GM18517 (cell line): ENCODE measurements at regions not wholly inside any gene's neighbourhood (a gene's known extent, or its start where the extent isn't known, plus 50 kb on each side); places are given as distances from the start of the nearest gene placed in this dataset.
"Not testable (repeated sequence)": the region's sequence is repeated elsewhere in the genome, so short reads cannot be mapped to it uniquely, and the experiment has no call there.

Source experiments
- ATAC-seq: cut with Tn5 transposase; IDR thresholded peaks from one replicate; pipeline ENCODE4 v1.9.1; 2021; ENCODE audit warnings: mild to moderate bottlenecking, moderate library complexity; ENCODE audit not compliant: unreplicated experiment

DNA sequence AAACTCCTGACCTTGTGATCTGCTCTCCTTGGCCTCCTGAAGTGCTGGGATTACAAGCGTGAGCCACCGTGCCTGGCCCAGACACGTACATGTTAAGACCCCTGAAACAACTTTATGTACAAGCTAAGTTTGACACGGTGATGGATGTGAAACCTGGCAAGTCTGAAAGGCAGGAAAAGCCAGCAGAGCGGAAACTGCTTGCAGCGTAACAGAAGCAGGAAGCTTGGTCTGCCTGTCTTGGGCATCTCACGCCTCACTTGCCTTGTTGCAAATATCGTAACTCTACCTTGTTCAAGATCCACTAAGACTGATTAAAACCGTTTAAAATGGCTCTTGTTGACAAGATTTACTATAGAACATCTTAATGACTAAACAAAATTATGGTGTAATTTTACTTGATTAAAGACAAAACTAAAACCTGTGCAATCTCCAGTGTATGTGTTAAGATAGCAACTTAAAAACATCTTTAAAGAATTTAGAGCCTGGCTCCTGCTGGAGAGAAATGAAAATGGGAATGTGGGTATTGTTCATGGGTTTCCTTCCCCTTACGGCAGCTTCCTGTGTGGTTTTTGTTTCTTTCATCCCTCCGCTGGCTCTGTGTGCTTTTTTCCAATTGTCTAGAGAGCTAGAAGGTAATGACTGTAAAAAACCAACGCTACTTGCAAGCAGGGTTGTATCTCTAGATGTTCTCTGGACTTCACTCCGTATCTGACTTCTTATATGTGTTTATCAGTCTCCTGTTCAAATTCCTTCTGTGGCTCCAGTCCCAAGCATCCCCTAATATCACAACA lies 477.6 kb downstream of the XYLT1 start:
- ATAC-seq: no peak

DNA sequence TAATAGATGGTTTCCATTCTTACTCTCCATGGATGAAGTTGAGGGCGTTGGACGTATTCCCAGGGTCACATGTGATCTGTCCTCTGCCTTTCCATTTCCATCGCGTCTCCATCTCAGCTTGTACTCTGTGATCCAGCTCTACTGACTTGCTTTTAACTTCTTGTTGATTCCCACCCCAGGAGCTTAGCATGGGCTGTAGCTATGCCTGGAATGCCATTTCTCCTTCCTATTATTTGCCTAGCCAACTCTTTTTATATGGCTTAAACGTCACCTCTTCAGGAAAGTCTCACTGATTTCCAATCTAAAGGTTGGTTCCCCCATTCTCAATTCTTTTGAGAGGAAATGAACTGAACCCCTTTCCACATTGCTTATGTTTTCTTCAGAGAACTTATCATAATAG lies 475.9 kb downstream of the XYLT1 start:
- no peak for ATAC-seq

DNA sequence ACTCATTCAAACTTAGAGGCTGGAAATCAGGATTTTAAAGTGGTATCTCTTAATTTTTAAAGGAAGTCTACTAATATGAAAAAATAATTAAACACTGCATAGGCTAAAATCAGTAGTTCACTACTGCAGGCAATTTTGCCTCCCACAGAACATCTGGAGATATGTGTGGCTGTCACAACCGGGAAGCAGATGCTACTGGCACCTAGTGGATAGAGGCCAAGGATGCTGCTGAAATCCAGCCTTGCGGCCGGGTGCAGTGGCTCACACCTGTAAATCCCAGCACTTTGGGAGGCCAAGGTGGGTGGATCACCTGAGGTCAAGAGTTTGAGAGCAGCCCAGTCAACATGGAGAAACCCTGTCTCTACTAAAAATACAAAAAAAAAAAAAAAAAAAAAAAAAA lies 473.9 kb downstream of the XYLT1 start:
- no peak for ATAC-seq

DNA sequence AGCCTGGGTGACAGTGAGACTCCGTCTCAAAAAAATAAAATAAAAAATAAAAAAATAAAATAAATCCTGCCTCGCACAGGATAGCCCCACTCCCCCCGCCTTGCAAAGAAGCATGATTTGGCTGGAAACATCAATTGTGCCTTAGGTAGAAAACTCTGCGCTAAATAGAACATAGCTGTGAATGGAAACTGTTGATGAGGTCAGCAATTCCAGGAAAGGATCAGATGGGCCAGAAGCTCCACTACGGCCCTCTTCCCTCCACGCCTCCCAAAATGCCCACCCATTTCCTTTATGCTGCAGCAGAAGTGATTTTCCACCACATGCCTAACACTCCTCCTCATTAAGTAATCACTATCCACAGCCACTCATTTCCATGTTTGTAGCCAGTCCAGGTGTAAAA lies 473.4 kb downstream of the XYLT1 start:
- ATAC-seq: no peak

DNA sequence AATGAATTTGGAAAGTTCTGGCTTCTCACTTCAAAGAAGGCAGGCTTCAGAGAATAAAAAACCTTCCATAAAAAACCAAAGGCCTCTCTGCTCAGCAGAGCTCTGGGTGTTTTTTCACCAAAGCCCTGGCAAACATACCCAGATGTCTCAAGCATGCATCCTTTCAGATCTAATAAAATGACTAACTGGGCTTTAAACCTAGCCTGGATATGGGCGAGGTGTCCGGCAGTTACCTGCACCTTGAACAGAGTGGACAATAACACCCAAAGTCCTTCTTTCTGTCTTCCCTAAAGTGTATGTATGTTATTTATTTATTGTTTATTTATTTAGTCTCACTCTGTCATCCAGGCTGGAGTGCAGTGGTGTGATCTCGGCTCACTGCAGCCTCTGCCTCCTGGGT lies 469.3 kb downstream of the XYLT1 start:
- ATAC-seq: no peak

DNA sequence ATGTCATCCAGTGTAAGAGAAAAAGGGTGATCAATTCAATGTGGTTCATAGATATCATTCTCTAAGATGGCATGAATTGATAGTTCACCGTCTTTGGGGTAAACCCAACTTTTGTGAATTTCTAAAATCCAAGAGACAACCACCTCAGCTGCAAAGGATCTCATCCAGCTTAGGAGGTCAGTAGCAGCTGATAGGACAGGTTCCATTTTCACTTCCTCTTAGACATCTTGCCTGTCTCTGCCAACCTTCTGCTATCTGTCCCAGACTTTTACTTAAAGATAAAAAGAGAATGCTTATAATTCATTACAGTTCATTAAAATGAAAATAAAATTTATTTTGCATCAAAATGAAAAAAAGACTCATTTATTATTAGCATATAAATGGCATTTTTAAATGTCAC lies 468.2 kb downstream of the XYLT1 start:
- no peak for ATAC-seq

DNA sequence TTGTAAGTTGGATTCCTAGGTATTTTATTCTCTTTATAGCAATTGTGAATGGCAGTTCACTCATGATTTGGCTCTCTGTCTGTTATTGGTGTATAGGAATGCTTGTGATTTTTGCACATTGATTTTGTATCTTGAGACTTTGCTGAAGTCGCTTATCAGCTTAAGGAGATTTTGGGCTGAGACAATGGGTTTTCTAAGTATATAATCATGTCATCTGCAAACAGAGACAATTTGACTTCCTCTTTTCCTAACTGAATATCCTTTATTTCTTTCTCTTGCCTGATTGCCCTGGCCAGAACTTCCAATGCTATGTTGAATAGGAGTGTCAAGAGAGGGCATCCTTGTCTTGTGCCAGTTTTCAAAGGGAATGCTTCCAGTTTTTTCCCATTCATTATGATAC lies 464.8 kb downstream of the XYLT1 start:
- not testable (repeated sequence) for ATAC-seq

DNA sequence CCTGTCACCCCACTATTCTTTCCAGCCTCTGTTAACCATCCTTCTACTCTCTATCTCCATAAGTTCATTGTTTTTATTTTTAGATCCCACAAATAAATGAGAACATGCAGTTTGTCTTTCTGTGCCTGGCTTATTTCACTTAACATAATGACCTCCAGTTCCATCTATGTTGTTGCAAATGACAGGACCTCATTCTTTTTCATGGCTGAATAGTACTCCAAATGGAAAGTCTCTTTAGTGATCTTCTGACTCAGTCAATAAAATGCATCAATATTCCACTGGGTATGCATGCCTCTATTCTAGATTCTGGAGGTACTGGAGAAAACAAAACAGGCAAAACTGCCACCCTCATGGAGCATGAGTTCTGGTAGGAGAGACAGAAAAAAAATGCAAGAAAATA lies 459.0 kb downstream of the XYLT1 start:
- ATAC-seq: no peak

DNA sequence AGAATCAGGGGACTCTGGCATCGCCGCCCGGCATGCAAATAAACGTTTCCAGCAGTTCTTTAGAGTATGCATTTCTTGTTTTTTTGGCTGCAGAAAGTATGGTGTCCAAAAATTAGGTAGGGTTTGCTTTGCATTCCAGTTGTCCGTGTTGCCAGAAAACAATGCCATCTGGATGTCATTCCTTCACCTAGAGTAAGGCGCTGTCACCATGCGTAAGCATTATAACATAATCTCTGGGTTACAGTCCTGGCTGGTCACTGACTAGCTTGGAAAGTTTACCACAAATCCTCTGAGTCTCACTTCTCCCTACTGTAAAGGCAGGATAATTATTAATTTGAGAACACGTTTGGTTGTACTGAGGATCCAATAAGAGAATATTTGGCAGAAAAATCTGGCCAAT lies 457.7 kb downstream of the XYLT1 start:
- ATAC-seq: no peak

DNA sequence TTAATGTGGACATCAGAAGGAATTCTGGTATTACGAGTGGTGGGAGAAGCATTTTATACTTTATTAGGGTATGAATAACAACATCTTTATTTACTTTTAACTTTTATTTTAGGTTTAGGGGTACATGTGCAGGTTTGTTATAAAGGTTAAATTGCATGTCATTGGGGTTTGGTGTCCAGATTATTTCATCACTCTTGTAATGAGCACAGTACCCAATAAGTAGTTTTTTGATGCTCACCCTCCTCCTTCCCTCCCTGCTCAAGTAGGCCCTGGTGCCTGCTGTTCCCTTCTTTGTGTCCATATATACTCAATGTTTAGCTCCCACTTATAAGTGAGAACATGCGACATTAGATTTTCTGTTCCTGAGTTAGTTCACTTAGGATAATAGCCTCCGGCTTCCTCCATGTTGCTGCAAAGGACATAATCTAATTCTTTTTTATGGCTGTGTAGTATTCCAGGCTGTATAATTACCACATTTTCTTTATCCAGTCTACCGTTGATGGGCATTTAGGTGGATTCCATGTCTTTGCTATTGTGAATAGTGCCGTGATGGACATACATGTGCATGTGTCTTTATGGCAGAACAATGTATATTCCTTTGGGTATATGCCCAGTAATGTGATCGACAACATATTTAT lies 456.2 kb downstream of the XYLT1 start:
- ATAC-seq: no peak

DNA sequence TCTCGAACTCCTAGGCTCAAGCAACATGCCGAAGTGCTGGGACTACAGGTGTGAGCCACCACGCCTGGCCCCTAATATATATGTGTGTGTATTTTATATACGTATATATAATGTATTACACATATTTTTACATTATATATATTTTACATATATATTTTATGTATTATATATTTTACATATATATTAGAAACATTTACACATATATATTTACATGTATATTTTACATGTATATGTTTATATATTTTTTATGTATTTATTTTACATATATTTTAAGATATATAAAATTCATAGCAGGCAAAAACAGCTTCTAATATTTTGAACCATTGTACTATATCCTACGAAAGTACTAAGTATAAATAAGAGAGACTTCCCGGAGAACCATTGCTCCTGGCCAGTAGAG lies 455.1 kb downstream of the XYLT1 start:
- ATAC-seq: no peak

DNA sequence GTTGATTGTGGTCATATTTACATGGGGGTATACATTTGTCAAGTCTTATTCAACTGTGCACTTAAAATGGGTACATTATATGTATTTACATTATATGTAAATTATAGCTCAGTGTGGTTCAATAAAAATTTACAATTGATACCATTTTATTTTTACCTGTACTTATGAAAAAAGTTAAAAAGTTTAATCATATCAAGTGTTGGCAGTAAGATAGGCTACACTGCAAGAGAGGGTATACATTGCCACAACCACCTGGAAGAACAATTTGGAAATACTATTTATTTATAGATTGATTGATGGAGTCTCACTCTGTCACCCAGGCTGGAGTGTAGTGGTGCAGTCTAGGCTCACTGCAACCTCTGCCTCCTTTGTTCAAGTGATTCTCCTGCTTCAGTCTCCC lies 453.3 kb downstream of the XYLT1 start:
- ATAC-seq: no peak

DNA sequence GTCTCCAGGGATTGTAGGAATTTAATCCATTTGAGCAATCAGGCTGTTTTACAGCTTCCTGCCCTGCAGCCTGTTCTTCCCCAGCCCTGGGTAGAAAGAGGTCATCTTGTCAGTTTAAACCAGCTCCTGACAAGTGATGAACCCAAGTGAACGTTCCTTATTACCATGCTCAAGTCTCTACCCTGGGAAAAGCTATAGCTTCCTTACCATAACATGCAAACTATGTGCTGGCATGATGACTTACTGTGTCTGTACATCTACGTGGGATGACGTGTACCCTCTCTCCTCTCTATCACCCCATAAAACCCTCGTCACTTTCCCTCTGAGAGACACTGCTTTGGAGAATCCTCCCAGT lies 452.2 kb downstream of the XYLT1 start:
- no peak for ATAC-seq

DNA sequence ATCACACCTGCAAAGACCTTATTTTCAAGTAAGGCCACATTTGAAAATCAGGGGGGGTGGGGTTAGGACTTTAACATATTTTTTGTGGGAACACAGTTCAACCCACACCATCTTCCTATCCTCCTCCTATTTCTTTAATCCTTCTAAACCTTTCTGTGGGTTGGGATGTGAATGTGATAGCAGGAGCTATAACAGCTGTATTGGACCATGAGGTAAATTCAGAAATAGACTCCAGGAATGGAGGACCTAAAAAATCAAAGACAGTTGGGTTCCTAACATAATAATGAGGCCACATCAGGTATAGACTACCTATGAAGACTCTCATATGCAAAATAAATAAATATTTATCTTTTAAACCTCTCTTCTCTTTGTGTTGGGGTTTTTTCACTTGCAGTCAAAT lies 451.4 kb downstream of the XYLT1 start:
- no peak for ATAC-seq

DNA sequence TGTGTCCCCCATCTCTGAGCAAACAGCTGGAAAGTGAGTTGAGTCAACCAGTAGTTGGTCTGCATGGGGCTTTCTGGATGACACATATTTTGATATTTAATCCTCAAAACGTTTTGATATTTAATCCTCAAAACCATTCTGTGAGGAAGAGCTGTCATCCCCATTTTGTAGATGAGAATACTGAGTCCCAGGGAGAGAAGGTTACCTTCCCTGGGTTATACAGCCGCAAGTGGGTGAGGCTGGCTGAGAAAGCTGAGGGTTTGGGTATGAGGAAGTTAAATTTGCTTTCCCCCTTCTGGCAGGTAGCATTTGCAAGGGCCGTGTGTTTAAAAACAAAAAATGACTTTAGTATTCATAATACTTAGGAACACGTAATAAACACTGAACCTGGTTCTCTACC lies 447.2 kb downstream of the XYLT1 start:
- no peak for ATAC-seq

DNA sequence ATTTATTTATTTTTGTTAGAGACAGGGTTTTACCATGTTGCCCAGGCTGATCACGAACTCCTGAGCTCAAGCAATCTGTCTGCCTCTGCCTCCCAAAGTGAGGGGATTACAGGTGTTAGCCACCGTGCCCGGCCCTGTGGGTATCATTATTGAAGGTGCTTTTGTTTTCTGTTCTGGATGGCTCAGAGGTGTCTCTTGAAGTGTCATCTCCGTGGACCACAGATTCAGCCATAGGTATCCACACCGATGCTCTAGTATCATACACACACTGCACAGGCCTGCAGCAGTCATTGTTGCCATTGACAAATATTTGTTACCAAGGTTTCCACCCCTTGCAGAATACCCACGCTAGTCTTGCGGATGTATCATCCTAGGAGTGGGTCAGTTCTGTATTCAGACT lies 446.2 kb downstream of the XYLT1 start:
- no peak for ATAC-seq

DNA sequence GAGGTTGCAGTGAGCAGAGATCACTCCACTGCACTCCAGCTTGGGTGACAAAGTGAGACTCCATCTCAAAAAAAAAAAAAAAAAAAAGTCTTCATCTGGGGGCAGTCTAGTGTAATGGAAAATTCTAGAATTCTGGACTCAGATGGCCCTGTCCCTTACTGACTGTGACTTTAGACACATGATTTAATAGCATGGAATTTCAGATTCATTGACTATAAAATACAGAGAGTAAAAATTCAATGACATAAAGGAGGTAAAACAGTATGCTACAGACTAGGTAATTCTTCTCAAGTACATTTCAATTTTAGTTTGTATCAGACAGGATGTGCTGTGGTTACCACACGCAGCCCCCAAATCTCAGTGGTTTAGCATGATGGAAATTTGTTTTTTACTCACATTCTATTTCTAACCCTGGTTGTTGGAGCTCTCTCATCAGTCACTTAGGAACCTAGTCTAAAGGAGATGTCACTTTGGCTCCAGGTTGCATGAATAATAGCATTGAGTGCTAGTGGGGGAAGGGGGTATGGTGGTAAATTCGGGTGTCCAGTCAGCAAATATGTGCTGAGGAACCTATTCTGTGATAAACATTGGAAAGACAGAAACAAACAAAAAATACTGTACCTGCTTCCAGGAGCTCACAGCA lies 444.0 kb downstream of the XYLT1 start:
- peak; percentile 89 for ATAC-seq

DNA sequence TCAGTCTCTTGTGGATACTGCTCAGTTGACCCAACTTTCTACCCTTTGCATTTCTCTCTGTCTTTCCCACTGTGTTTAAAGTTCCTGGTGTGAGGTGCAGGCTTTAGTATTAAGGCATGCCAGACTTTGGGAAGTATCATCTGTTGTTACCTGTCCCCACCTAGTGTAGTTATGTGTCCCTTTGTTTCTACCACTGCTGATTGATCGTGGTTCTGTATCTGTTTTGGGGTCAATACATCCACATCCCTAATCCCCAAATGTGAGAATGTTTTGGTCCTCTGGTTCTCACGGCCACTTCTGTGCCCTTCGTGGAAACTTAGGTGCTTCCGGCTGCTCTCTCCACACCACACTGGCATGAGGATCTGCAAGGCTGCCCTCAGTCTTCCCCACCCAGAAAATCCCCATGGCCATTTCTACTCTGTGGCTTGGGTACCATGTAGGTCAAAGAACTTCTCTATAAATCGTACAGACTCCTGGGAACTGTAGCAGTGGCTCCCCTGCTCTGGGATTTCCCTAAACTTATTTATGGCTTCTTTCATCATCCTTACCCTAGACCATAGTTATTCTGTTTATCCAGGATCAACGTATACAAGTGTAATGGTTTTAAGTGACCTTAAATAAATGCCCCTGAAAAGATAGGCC lies 443.2 kb downstream of the XYLT1 start:
- no peak for ATAC-seq

DNA sequence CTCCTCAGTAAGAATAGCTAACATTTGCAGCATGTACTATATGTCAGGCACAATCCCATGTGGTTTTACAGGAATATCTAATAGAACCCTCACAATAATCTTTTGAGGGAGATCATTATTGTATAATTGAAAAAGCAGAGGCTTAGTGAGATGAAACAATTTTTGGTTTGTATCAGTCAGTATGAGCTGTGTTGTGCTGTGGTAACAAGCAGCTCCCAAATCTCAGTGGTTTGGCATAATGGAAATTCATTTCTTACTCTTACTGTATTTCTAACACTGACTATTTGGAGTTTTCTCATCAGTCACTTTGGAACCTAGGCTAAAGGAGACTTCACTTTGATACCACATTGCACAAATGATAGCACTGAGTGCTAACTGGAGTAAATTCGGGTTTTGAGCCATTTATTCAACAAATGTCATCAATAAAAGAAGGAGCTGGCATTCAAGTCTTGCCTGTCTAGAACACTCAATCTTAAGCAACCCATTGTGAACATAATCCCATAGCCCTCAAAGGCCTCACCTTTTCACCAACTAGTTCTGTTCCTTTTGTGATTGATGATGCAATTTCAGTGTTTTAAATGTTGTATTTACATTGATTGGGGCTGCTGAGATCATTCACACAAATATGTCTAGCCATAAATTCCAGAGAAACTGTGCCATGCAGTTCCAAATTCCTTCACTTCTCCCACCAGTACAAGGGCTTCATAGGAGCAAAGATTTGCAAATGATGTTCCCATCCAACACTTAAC lies 441.0 kb downstream of the XYLT1 start:
- ATAC-seq: no peak

DNA sequence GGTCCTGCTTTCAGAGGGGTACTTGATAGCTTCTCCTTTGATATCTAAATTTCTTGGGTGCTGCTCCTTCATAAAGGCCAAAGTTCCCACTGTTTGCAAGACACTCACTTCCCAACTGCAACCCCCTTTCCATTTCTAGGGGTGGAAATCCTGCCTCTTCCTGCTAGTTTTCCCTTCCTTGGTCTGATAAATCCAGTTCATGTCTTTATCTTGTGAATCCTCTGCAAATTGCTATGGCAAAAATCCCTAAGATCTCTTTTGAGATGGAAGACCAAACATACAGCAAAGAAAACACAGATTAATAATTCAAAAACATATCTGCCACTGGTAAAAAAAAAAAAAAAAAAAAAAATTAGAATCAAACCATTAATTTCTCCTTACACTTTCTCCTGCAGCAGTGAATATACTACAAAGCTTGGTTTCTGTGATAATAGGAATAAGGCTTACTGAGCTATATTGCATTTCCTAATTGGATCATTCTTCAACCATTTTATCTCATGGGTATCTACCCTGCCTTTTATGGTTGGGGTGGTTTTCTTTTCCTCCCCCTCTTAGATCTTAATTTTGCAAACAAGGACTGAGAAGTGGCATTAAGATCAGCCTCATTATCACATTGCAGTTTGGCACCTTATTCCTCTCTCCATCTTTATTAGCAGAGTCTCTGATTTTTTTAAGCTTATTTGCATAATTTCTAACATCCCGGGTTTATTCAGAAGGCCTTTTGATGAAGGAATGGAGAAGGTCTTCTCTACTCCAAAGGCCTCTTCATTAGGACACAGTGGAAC lies 439.1 kb downstream of the XYLT1 start:
- ATAC-seq: no peak
